ENCODE measurements at regions not wholly inside any gene's neighbourhood (a gene's known extent, or its start where the extent isn't known, plus 50 kb on each side); places are given as distances from the start of the nearest gene placed in this dataset.

- Histone ChIP-seq H3K9me3 (ENCODE audit: low read length) (no peaks in the 10 kb centered on the region), H3K4me1 (ENCODE audit: insufficient read depth, low read length) (no peaks in the 10 kb centered on the region), H2AFZ (ENCODE audit: low read length) (no peak overlapping the region), H4K20me1 (ENCODE audit: insufficient read depth, low read length) (no peaks in the 10 kb centered on the region), H3K27me3 (ENCODE audit: control insufficient read depth in 1 of 2, insufficient read depth in 2 of 2, low read length in 2 of 2) (no peaks in the 10 kb centered on the region), H3K9ac (ENCODE audit: insufficient read depth, low read depth, low read length) (no peak overlapping the region), H3K79me2 (ENCODE audit: insufficient read depth, low read length) (no peaks in the 10 kb centered on the region), H3K4me2 (ENCODE audit: low read depth, low read length) (no peak overlapping the region), H3K4me3 (replicated peaks in 1 of 3; ENCODE audit: insufficient read depth in 1 of 3, low read depth in 2 of 3, low read length in 3 of 3) (no peak overlapping the region), H3K36me3 (replicated peaks in 1 of 2; ENCODE audit: control insufficient read depth in 1 of 2, insufficient read depth in 2 of 2, low read length in 2 of 2) (no peaks in the 10 kb centered on the region), H3K27ac (ENCODE audit: extremely low read length, insufficient read depth, low read length) (no peak overlapping the region)
- ATAC-seq (no peak), DNase-seq (ENCODE audit: low spot score) (no peak), FAIRE-seq (no peak)
- intact Hi-C loops (cut with micrococcal nuclease; ENCODE audit: unreplicated experiment), result no loop called here
- 0% methylated on average over 1 of the region's 1 CpG for WGBS (ENCODE audit: low lambda C conversion rate)
- ChIA-PET POLR2A (no interaction called here), CTCF (ENCODE audit: low intra/inter-chr PET ratio, low total read pairs) (no interaction called here)
- TF ChIP-seq FOXO1 (CRISPR knock-in tag; IDR thresholded peaks at IDR 0.05) (no peak), EZH2 (conservative IDR thresholded peaks at IDR 0.05; ENCODE audit: low read depth, low read length) (no peak), HNRNPLL (IDR thresholded peaks at IDR 0.05; ENCODE audit: low read depth, low read length, poor library complexity, severe bottlenecking) (no peak), ZNF775 (CRISPR knock-in tag; IDR thresholded peaks at IDR 0.05; ENCODE audit: borderline replicate concordance) (no peak), ZNF468 (CRISPR knock-in tag; IDR thresholded peaks at IDR 0.05) (no peak), TCF7L2 (IDR thresholded peaks at IDR 0.05; ENCODE audit: low read depth, low read length) (no peak), ZIK1 (CRISPR knock-in tag; IDR thresholded peaks at IDR 0.05; ENCODE audit: borderline replicate concordance, low read depth) (no peak), CCDC6 (CRISPR knock-in tag; IDR thresholded peaks at IDR 0.05) (no peak)
- in situ Hi-C loops (cut with HindIII; ENCODE audit: extremely low pct_ligation_motif_present, low pct_unique_long_range_greater_than_20kb), result no loop called here
- BruUV-seq (replicated peaks), result no TSS peak
These were observed 918.9 kb upstream of the EPHA5 start for GRCh38 chr4:66589183-66589582.

- BruUV-seq (replicated peaks), result no TSS peak
- ATAC-seq (no peak), FAIRE-seq (no peak), DNase-seq (ENCODE audit: low spot score) (no peak)
- no peaks in the 10 kb centered on the region for H3K27me3 ChIP-seq (ENCODE audit: control insufficient read depth in 1 of 2, insufficient read depth in 2 of 2, low read length in 2 of 2)
- 0% methylated on average over 1 of the region's 1 CpG for WGBS (ENCODE audit: low lambda C conversion rate)
- H3K79me2 ChIP-seq (ENCODE audit: insufficient read depth, low read length), result no peaks in the 10 kb centered on the region
- CTCF ChIA-PET (ENCODE audit: low intra/inter-chr PET ratio, low total read pairs), result no interaction called here
- no peak overlapping the region for H3K27ac ChIP-seq (ENCODE audit: extremely low read length, insufficient read depth, low read length)
- TF ChIP-seq ELK4 (CRISPR knock-in tag; IDR thresholded peaks at IDR 0.05; ENCODE audit: borderline replicate concordance), result no peak
- TF ChIP-seq ZNF562 (CRISPR knock-in tag; IDR thresholded peaks at IDR 0.05; ENCODE audit: borderline replicate concordance), result no peak
- TF ChIP-seq THAP9 (CRISPR knock-in tag; IDR thresholded peaks at IDR 0.05; ENCODE audit: borderline replicate concordance), result no peak
- TF ChIP-seq GTF2F1 (IDR thresholded peaks at IDR 0.05; ENCODE audit: low read length), result no peak
- TF ChIP-seq ZNF207 (IDR thresholded peaks at IDR 0.05; ENCODE audit: borderline replicate concordance), result no peak
- no peak for TF ChIP-seq SMARCE1 (IDR thresholded peaks at IDR 0.05; ENCODE audit: borderline replicate concordance)
- no peak for TF ChIP-seq CBX2 (IDR thresholded peaks at IDR 0.05; ENCODE audit: low read depth, low read length)
- TF ChIP-seq CBX2 (CRISPR knock-in tag; IDR thresholded peaks at IDR 0.05; ENCODE audit: low read depth), result no peak
- no peak for TF ChIP-seq ZIK1 (CRISPR knock-in tag; IDR thresholded peaks at IDR 0.05; ENCODE audit: borderline replicate concordance, low read depth)
- no peaks in the 10 kb centered on the region for H3K4me1 ChIP-seq (ENCODE audit: insufficient read depth, low read length)
- POLR2A ChIA-PET, result no interaction called here
- no peak overlapping the region for H2AFZ ChIP-seq (ENCODE audit: low read length)
- in situ Hi-C loops (cut with HindIII; ENCODE audit: extremely low pct_ligation_motif_present, low pct_unique_long_range_greater_than_20kb) (no loop called here), intact Hi-C loops (cut with micrococcal nuclease; ENCODE audit: unreplicated experiment) (no loop called here)
- H3K36me3 ChIP-seq (replicated peaks in 1 of 2; ENCODE audit: control insufficient read depth in 1 of 2, insufficient read depth in 2 of 2, low read length in 2 of 2), result no peaks in the 10 kb centered on the region
- H3K4me2 ChIP-seq (ENCODE audit: low read depth, low read length), result no peak overlapping the region
- H3K9ac ChIP-seq (ENCODE audit: insufficient read depth, low read depth, low read length), result no peak overlapping the region
- no peaks in the 10 kb centered on the region for H3K9me3 ChIP-seq (ENCODE audit: low read length)
- no peaks in the 10 kb centered on the region for H4K20me1 ChIP-seq (ENCODE audit: insufficient read depth, low read length)
- no peak overlapping the region for H3K4me3 ChIP-seq (replicated peaks in 1 of 3; ENCODE audit: insufficient read depth in 1 of 3, low read depth in 2 of 3, low read length in 3 of 3)
These were observed 915.5 kb upstream of the EPHA5 start for GRCh38 chr4:66585767-66586166.

Data from HepG2 (cell line).